H54 (cell line): ENCODE measurements at regions not wholly inside any gene's neighbourhood (a gene's known extent, or its start where the extent isn't known, plus 50 kb on each side); places are given as distances from the start of the nearest gene placed in this dataset.

Experiments
- DNase-seq: peaks from one replicate; pipeline ENCODE4 v3.0.0; 2011; ENCODE audit warnings: low spot score, mixed read lengths; ENCODE audit not compliant: insufficient read length
- FAIRE-seq: peaks from 3 replicates; lab custom pipeline; 2011; peaks lifted over from hg19 to GRCh38; lab: Jason Lieb, UNC
- POLR2A ChIP-seq: IDR thresholded peaks from 2 replicates; pipeline ENCODE4 v1.6.1; 2011; ENCODE audit warnings: low read depth, mild to moderate bottlenecking, low read length

DNA sequence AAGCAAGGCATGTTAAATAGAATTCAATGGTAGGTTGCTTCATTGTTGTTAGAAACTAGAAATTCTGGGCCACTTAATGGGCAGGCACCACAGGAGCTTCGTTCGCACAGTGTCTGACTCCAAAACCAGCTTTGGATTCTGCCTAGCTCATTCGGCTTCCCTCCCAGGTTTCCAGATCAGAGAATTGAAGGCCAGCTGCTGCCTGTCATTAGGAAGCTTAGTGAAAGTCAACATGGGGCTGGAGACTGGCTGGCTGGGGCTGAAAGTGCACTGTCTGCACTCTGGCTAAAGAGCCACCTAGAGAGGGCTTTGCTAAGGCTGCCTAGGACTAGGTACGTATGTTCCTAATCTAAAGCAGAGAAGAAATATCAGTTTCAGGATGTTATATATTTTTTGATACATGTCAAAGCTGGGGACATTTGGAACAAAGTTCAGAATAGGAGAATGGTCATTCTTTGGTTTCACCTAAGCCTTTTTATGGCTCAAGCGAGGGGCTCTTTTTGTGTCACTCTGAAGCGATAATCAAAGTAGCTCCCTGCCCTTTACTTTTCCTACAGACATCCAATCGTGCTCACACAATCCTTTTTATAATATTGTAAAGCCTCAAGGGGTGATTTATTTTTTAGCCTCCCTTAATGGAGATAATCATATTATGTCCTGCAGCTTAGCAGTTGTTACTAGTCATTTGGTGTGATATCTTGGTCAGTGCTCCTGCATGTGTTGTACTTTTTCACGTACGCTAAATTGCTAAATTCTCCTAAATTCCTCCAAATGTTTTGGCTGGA is 238.5 kb upstream of the NAV3 start:
- no peak for DNase-seq
- no peak for FAIRE-seq
- no peak for TF ChIP-seq POLR2A

DNA sequence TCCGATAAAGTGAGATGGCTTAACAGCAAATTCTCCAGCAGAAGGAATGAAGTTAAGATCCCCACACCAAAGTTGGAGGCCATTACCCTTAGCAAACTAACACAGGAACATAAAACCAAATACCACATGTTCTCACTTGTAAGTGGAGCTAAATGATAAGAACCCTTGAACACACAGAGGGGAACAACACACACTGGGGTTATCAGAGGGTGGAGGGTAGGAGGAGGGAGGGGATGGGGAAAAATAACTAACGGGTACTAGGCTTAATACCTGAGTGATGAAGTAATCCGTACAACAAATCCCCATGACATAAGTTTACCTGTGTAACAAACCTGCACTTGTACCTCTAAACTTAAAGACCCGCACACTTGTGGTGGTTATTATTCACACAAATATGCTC is 240.4 kb upstream of the NAV3 start:
- FAIRE-seq (no peak), DNase-seq (no peak)
- TF ChIP-seq POLR2A, result no peak

DNA sequence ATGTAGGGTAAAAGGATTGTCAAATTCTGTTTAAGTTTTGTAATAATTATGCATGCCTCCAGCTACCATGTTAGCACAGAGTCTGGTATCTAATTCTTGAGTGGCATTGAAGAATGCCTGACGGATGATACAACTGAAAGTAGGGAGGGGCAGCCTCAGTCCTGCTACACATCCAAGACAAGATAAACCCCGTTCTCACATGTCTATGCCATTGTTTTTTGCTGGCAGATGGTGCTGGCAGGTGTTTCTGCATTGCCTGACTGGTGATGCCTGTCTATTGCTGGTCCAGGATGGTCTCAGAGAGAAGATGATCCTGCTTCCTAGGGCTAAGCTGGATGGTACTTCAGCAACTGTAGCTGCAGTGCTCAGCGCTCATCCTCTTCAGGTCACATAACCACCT is 245.8 kb upstream of the NAV3 start:
- DNase-seq (no peak), FAIRE-seq (no peak)
- no peak for TF ChIP-seq POLR2A

DNA sequence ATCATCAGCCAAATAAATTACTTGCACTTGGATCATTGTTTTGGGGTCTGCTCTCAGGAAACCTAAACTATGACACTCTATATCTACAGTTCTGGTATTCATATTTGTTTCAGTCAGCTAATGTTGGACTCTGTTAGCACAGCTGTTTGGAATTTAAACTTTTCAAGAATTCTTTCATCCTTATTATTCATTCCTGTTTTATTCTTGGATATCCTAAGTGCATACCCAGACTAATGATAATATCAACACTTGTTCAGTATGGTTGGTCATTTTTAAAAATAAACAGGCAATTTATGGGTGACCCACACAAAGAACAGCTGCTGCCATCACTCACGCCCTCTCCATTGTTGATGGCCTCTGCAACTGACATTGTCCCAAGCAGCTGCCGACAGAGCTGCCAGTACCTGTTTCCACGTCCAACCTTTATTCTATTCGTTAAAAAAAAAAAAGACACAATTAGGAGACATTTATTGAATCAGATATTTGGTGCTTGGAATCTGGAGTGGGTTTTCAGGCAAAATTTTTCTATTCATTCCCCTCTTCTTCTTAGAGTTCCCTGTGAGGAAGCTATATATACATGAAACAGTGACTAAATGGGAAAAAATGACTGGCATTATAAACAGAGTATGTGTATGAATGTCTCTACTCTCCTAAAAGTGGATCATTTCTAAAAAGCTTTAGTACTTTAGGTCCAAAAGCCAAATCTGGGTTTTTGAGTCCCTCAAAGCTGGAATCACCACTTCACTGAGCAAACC is 252.1 kb upstream of the NAV3 start:
- DNase-seq (no peak), FAIRE-seq (no peak)
- no peak for TF ChIP-seq POLR2A

DNA sequence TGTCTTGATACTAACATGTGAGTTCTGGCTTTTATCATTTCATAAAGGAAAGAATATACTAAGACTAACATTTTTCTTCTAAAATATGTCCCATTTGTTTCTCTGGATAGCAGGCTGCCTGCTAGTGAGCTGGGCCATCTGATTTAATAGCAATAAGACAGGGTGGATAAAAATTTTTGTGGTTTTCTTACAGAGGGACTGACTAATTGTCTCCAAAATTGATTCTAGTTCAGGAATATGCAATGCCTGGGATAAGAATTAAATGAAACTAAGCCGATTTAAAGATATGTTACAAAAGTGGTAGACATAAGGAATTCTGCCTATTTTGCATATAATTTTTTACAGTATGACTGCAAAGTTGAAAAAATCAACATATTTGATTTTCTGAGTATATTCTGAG is 252.9 kb upstream of the NAV3 start:
- FAIRE-seq (no peak), DNase-seq (no peak)
- no peak for TF ChIP-seq POLR2A

DNA sequence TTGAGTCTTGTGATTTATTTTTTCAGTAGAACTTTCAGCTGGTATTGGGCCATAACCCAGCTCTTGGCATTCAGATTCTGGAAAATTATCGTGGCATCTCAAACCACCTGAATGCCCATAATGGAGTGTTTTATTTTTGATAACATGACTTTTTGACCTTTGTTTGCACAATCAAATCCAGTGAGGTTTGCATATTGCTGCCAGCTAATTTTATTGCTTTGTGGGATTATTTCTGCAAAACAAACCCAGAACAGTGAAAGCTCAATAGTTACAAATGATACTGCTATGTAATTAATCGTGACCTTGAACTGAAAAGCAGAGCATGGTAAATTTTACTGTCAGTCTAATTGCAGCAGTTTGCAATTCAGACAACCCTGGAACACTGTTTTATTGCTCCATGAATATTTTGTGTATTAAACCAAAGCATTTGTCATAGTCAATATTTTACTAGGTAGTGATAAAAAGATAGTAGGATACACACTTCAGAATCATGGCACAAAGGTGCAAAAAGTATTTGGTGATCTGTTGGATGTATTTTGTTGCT is 255.2 kb upstream of the NAV3 start:
- TF ChIP-seq POLR2A, result no peak
- FAIRE-seq (no peak), DNase-seq (no peak)

DNA sequence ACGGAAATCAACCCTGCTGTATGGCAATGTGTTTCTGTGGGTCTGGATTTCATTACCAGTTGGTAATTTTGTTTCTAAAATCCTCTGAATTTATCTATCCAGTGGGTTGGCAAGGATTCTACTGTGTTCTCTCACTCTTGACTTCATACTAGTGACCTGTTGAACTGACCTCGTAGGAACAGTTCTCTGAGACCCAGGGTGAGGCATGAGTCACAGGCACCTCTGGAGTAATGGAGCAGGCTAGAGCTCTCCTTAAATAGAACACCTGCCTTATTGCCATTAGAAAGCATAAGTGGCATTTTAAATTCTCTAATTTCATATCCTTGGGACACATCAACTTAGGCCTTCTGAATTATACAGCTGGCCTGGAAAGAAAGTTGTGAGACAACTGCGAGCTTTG is 258.3 kb upstream of the NAV3 start:
- TF ChIP-seq POLR2A, result no peak
- FAIRE-seq (no peak), DNase-seq (no peak)

DNA sequence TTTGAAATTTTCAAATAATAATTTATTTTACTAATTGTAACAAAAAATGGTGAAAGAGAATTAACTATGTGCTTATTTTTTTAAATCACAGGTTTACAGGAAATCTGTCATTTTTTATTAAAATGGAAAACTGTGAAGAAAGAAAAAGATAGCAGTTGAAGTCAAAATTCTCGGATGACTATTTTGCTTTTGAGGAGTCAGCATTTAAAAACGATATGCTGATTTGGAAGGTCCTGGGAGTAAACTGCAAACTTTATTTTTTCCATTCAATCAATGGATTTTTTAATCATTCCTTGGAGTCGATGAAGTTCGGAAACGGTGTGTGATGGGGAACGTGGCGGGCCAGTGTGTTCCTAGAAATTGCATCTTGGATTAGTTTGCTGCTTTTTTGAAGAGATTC is 258.9 kb upstream of the NAV3 start:
- DNase-seq, result no peak
- no peak for FAIRE-seq
- TF ChIP-seq POLR2A, result no peak

DNA sequence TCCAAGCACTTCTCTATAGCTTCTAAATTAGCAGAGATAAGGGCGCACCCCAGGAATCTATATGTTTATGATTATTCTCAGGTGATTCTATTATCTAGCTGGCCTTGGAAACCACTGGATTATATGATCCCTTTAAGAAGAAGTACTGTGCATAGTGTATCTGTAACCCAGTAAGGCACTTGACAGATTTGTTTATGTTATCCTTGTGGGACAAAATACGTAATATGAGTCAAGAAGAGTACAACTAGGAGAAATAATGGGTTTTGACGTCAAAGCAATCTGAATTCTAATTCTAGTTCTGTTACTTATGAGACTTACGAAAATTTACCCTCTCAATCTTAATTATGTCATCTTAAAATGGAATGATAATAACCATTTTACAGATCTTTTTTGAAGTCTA is 259.6 kb upstream of the NAV3 start:
- no peak for TF ChIP-seq POLR2A
- FAIRE-seq (no peak), DNase-seq (no peak)

DNA sequence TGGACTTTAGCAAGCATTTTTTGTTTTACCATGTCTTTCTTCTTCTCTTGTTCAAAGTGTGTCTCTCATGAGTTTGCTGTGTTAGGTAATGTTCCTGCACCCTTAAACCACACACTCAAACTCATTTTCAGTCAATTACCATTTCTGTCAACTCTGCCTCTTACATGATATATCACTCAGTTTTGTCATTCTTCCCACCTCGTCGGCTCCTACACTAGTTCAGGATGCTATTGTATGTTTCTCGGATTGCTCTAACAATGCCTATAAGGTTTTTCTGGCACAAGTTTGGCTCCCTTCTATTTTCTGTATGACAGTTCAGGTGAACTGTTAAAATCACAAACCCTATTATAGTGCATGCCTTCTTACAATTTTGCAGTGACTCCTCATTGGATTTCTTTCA is 260.8 kb upstream of the NAV3 start:
- no peak for TF ChIP-seq POLR2A
- no peak for FAIRE-seq
- DNase-seq, result no peak

DNA sequence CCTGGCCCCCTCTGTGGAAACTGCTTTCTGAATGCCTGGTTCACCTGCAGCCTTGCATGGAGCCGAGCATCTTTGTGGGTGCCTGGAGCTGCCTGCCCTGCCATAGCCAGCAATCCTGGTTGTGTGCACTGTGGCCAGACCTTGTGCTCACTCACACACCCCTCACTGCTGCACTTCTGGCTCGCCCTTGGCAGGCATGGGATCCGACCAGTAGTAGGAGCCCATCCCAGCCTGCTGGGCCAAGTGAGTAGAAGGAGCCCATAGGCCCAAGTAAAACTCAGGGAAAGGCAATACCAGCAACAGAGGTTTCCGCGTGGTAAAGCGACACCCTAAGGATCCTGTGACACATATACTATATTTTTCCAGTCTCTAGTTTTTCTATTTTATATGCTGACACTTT is 270.0 kb upstream of the NAV3 start:
- TF ChIP-seq POLR2A, result no peak
- DNase-seq (no peak), FAIRE-seq (no peak)

DNA sequence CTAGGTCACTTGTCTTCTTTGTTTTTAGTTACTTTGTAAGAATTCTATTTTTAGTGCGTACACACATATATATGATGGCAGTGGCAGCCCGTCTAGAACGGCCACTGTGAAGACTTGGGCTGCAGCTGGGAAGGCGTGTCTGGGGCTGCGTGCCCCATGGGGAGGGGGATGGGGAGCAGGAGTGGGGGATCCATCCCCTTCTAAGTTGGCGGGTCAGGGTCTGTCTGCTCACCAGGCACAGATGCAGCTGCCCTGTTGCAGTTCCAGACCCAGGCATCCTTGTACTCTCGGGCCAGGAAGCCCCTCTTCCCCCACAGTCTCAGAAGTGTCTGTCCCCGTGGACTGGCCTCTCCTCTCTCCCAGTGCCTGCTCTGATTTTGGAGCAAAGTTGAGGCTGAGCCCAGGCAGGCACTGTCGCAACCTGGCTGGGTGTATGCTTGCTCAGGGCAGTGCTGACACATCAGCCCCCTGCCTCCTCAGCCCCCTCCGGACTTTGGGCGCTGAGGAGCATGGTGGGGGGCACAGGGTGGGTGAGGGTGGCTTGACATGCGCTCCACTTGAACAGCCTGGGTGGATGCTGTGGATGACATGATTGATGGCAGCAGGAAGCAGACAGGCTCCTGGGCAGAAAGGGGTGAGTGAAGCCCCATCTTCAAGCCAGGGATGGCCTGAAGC is 271.2 kb upstream of the NAV3 start:
- no peak for DNase-seq
- TF ChIP-seq POLR2A, result no peak
- no peak for FAIRE-seq

DNA sequence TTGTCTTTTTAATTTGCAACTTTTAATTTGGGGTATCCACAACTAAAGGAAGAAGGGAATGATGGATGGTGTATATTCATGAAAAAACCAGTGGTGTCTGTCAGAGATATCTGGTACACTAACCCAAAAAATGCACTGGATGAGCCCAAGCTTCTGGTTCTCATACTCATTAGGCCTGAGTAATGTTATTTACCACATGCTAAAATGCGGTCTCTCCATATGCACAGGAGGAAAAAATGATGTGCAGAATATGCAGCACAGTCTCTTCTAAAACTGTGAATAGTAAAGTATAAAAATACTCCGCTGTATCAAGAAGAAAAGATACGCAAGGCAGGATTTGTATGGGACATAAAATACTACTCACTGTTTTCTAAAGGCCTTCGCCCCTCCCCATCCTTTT is 275.6 kb upstream of the NAV3 start:
- FAIRE-seq, result no peak
- no peak for TF ChIP-seq POLR2A
- no peak for DNase-seq
